Activated T-helper 17 cell treated with anti-CD3 and anti-CD28 coated beads, Interleukin-2, amount 50 U/mL, for 72 hours (primary cell): ENCODE measurements at regions not wholly inside any gene's neighbourhood (a gene's known extent, or its start where the extent isn't known, plus 50 kb on each side); places are given as distances from the start of the nearest gene placed in this dataset.
"Not testable (repeated sequence)": the region's sequence is repeated elsewhere in the genome, so short reads cannot be mapped to it uniquely, and the experiment has no call there.

Experiments used
- ATAC-seq: fragments of 150-1000 bp; cut with Tn5 transposase; replicated peaks from 2 replicates; pipeline ENCODE4 v1.10.0; 2021; ENCODE audit warnings: mild to moderate bottlenecking, moderate library complexity
- H3K27ac Mint-ChIP-seq: one replicate; pipeline ENCODE4 v1.8.0; 2022; ENCODE audit warnings: mixed read lengths
- H3K27me3 Mint-ChIP-seq: one replicate; pipeline ENCODE4 v1.8.0; 2022; ENCODE audit warnings: mixed read lengths
- H3K36me3 Mint-ChIP-seq: one replicate; pipeline ENCODE4 v1.8.0; 2022; ENCODE audit warnings: low read depth, mild to moderate bottlenecking, mixed read lengths
- H3K4me1 Mint-ChIP-seq: one replicate; pipeline ENCODE4 v1.8.0; 2022; ENCODE audit warnings: mixed read lengths
- H3K4me3 Mint-ChIP-seq: one replicate; pipeline ENCODE4 v1.8.0; 2022; ENCODE audit warnings: mild to moderate bottlenecking, mixed read lengths
- H3K9me3 Mint-ChIP-seq: one replicate; pipeline ENCODE4 v1.8.0; 2022; ENCODE audit warnings: mixed read lengths

- no peak overlapping the region for H3K27ac Mint-ChIP-seq
- ATAC-seq = no peak
- H3K9me3 Mint-ChIP-seq = no peaks in the 10 kb centered on the region
- no peak overlapping the region for H3K4me3 Mint-ChIP-seq
- no peaks in the 10 kb centered on the region for H3K36me3 Mint-ChIP-seq
- no peaks in the 10 kb centered on the region for H3K27me3 Mint-ChIP-seq
- H3K4me1 Mint-ChIP-seq = no peaks in the 10 kb centered on the region
Measured at GRCh38 chr6:146961831-146962230, 242.4 kb upstream of the STXBP5 start.

- H3K27ac Mint-ChIP-seq = no peak overlapping the region
- no peak for ATAC-seq
- no peaks in the 10 kb centered on the region for H3K27me3 Mint-ChIP-seq
- no peaks in the 10 kb centered on the region for H3K9me3 Mint-ChIP-seq
- no peaks in the 10 kb centered on the region for H3K36me3 Mint-ChIP-seq
- H3K4me3 Mint-ChIP-seq = no peak overlapping the region
- no peaks in the 10 kb centered on the region for H3K4me1 Mint-ChIP-seq
Measured at GRCh38 chr6:146962329-146962728, 241.9 kb upstream of the STXBP5 start.

GRCh38 chr6:146965110-146965689 lies 239.0 kb upstream of the STXBP5 start:
- Mint-ChIP-seq H3K36me3 (no peaks in the 10 kb centered on the region), H3K4me1 (no peaks in the 10 kb centered on the region), H3K4me3 (no peak overlapping the region), H3K9me3 (no peaks in the 10 kb centered on the region), H3K27ac (no peak overlapping the region), H3K27me3 (no peaks in the 10 kb centered on the region)
- ATAC-seq = no peak

- no peaks in the 10 kb centered on the region for H3K9me3 Mint-ChIP-seq
- no peak for ATAC-seq
- no peak overlapping the region for H3K27ac Mint-ChIP-seq
- no peaks in the 10 kb centered on the region for H3K27me3 Mint-ChIP-seq
- no peaks in the 10 kb centered on the region for H3K36me3 Mint-ChIP-seq
- H3K4me1 Mint-ChIP-seq = no peaks in the 10 kb centered on the region
- H3K4me3 Mint-ChIP-seq = no peak overlapping the region
Measured at GRCh38 chr6:146968041-146968760, 236.0 kb upstream of the STXBP5 start.

GRCh38 chr6:146972546-146972945 lies 231.7 kb upstream of the STXBP5 start:
- no peaks in the 10 kb centered on the region for H3K4me1 Mint-ChIP-seq
- H3K4me3 Mint-ChIP-seq = no peak overlapping the region
- H3K27ac Mint-ChIP-seq = no peak overlapping the region
- H3K27me3 Mint-ChIP-seq = no peaks in the 10 kb centered on the region
- no peaks in the 10 kb centered on the region for H3K9me3 Mint-ChIP-seq
- H3K36me3 Mint-ChIP-seq = no peaks in the 10 kb centered on the region
- ATAC-seq = no peak

- no peaks in the 10 kb centered on the region for H3K4me1 Mint-ChIP-seq
- no peak overlapping the region for H3K27ac Mint-ChIP-seq
- H3K36me3 Mint-ChIP-seq = no peaks in the 10 kb centered on the region
- no peak for ATAC-seq
- peaks cover 8% of the 10 kb centered on the region for H3K27me3 Mint-ChIP-seq
- H3K4me3 Mint-ChIP-seq = no peak overlapping the region
- no peaks in the 10 kb centered on the region for H3K9me3 Mint-ChIP-seq
Measured at GRCh38 chr6:146974351-146974750, 229.9 kb upstream of the STXBP5 start.

GRCh38 chr6:146975093-146975492 lies 229.1 kb upstream of the STXBP5 start:
- Mint-ChIP-seq H3K27ac (no peak overlapping the region), H3K36me3 (no peaks in the 10 kb centered on the region), H3K9me3 (no peaks in the 10 kb centered on the region), H3K4me1 (no peaks in the 10 kb centered on the region), H3K4me3 (no peak overlapping the region), H3K27me3 (peaks cover 12% of the 10 kb centered on the region)
- ATAC-seq = no peak

GRCh38 chr6:146980900-146981329 lies 223.3 kb upstream of the STXBP5 start:
- peaks cover 13% of the 10 kb centered on the region for H3K27me3 Mint-ChIP-seq
- H3K4me1 Mint-ChIP-seq = no peaks in the 10 kb centered on the region
- H3K36me3 Mint-ChIP-seq = no peaks in the 10 kb centered on the region
- H3K4me3 Mint-ChIP-seq = no peak overlapping the region
- no peaks in the 10 kb centered on the region for H3K9me3 Mint-ChIP-seq
- H3K27ac Mint-ChIP-seq = no peak overlapping the region
- ATAC-seq = no peak

DNA sequence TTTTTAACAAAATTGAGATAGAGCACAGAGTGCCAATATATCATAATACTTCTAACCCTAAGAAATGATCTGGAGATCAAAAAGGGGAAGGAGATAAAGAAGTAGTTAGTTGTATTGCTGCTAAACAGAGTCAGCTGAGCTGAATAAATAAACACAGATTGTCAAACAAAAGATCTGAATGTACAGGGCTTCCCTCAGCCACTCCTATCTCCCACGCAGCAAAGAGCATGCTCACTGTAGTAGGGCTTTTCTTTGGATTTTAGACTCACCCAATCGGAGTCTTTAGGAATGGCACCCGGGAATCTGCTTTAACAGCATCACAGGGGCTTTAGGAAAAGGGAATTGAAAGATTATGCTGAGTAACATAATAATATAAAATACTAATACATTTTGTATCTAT lies 222.2 kb upstream of the STXBP5 start:
- Mint-ChIP-seq H3K9me3 (no peaks in the 10 kb centered on the region), H3K36me3 (no peaks in the 10 kb centered on the region), H3K4me3 (no peak overlapping the region), H3K4me1 (no peaks in the 10 kb centered on the region), H3K27ac (no peak overlapping the region), H3K27me3 (peaks cover 13% of the 10 kb centered on the region)
- ATAC-seq = no peak

DNA sequence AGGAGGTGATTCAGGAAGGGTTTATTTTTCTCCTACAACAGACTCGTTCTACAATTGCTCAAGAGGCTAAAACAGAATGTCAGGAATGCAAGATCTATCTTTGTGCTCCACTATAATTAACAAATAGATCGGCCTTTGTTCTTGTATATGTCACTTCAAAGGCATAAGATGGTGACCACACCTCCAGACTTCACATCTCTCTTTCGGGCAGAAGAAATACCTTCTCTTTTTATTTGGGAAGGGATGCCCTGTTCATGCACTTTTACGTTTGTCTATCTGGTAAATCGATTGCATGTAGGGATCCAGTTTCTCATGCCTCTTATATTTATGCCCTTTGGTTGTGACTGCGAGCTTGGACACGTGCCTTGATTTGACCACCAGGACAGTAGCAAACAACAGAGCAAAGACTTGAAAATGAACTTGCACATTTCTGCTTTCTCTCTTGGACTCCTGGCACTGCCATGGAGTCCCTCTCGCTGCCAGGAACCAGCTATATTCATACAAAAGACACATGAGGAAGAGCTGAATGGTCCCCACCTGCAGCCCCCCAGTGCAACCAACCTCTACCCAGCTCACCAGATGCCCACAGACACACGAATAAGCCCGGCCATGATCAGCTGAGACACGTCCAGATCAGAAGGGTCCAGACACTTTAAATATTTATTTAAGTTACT lies 219.8 kb upstream of the STXBP5 start:
- no peaks in the 10 kb centered on the region for H3K9me3 Mint-ChIP-seq

GRCh38 chr6:146985111-146985510 lies 219.1 kb upstream of the STXBP5 start:
- Mint-ChIP-seq H3K27ac (no peak overlapping the region), H3K36me3 (no peaks in the 10 kb centered on the region), H3K4me1 (no peaks in the 10 kb centered on the region), H3K27me3 (peaks cover under 1% of the 10 kb centered on the region), H3K4me3 (no peak overlapping the region), H3K9me3 (no peaks in the 10 kb centered on the region)
- no peak for ATAC-seq

More for the DNA sequence above, 219.8 kb upstream of the STXBP5 start:
- Mint-ChIP-seq H3K27me3 (peaks cover 5% of the 10 kb centered on the region), H3K36me3 (no peaks in the 10 kb centered on the region), H3K4me1 (no peaks in the 10 kb centered on the region), H3K4me3 (no peak overlapping the region), H3K27ac (no peak overlapping the region)
- ATAC-seq = no peak

DNA sequence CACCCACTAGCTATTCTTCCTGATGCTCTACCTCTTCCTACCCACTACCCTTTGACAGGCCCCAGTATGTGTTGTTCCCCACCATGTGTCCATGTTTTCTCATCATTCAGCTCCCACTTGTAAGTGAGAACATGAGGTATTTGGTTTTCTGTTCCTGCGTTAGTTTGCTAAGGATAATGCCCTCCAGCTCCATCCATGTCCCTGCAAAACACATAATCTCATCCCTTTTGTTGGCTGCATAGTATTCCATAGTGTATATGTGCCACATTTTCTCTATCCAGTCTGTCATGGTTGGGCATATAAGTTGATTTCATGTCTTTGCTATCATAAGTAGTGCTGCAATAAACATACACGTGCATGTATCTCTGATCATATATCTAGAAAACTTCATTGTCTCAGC lies 218.3 kb upstream of the STXBP5 start:
- no peak overlapping the region for H3K4me3 Mint-ChIP-seq
- no peaks in the 10 kb centered on the region for H3K27me3 Mint-ChIP-seq
- no peaks in the 10 kb centered on the region for H3K36me3 Mint-ChIP-seq
- no peak for ATAC-seq
- H3K27ac Mint-ChIP-seq = no peak overlapping the region
- H3K9me3 Mint-ChIP-seq = no peaks in the 10 kb centered on the region
- no peaks in the 10 kb centered on the region for H3K4me1 Mint-ChIP-seq

DNA sequence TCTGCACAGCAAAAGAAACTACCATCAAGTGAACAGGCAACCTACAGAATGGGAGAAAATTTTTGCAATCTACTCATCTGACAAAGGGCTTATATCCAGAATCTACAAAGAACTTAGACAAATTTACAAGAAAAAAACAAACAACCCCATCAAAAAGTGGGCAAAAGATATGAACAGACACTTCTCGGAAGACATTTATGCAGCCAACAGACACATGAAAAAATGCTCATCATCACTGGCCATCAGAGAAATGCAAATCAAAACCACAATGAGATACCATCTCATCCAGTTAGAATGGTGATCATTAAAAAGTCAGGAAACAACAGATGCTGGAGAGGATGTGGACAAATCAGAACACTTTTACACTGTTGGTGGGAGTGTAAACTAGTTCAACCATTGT lies 216.3 kb upstream of the STXBP5 start:
- not testable (repeated sequence) for H3K27me3 Mint-ChIP-seq, H3K4me3 Mint-ChIP-seq, H3K4me1 Mint-ChIP-seq, H3K9me3 Mint-ChIP-seq, ATAC-seq, H3K36me3 Mint-ChIP-seq, H3K27ac Mint-ChIP-seq

DNA sequence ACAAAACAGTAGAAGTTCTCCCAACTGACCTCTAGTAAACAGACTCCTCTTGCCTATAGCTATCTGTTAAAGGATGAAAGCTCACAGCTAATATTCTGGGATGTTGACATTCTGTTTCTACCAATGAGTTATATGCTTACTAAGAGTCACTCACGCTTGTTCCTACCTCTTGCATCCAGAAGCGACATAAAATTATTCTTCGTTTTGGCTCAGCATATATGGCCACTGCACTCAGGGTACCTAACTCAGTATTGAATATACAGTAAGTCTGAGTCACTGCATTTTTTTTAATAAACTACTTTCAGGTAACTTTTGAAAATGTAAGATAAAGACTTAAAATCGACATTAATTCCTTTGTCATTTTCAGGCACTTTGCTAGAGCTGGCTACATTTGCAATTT lies 214.4 kb upstream of the STXBP5 start:
- no peak for ATAC-seq
- Mint-ChIP-seq H3K9me3 (no peaks in the 10 kb centered on the region), H3K4me1 (no peaks in the 10 kb centered on the region), H3K27ac (no peak overlapping the region), H3K36me3 (no peaks in the 10 kb centered on the region), H3K4me3 (no peak overlapping the region), H3K27me3 (no peaks in the 10 kb centered on the region)

DNA sequence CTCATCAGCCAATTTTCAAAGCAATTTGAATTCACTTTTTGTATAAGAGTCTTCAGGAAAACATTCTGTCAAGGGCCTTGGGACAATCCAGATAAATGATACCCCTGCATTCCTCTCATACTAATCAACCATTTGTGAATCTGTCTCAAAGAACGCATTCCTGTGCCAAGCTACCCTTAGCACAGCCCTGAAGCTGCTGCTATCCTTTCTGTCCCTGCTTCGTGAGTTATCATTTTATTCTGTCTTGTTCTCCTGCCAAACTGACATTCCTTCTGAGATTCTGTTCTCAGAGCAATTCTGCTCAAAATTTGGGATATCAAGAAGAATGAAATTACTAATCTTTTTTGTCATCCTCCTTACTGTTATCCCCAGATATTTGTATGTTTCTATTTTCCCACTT lies 213.9 kb upstream of the STXBP5 start:
- ATAC-seq = no peak
- no peaks in the 10 kb centered on the region for H3K4me1 Mint-ChIP-seq
- no peaks in the 10 kb centered on the region for H3K9me3 Mint-ChIP-seq
- no peaks in the 10 kb centered on the region for H3K36me3 Mint-ChIP-seq
- H3K4me3 Mint-ChIP-seq = no peak overlapping the region
- no peaks in the 10 kb centered on the region for H3K27me3 Mint-ChIP-seq
- no peak overlapping the region for H3K27ac Mint-ChIP-seq
